ENCODE measurements at regions not wholly inside any gene's neighbourhood (a gene's known extent, or its start where the extent isn't known, plus 50 kb on each side); places are given as distances from the start of the nearest gene placed in this dataset.

DNA sequence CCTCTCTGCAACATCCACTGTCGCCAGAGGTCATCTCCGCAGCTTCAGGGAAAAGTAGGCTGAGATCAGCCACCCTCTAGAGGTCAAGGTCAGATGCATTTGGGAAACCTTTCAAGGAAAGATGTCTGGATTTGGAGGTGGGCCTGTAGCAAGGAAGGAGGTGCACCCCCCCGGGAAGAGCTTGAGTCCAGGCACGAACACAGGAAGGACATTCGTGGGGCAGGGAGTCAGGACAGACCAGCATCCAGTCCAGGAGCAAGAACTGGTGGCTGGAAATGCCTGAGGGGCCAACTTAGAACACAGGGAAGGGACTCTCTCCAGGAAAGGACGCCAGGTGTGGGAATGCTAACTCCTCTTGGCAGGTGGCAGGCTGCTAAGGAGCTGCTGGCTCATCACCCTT is 614.1 kb upstream of the MGMT start:
- DNase-seq (ENCODE audit: low spot score) = no peak
- TF ChIP-seq CTCF (IDR thresholded peaks at IDR 0.05; ENCODE audit: extremely low read depth, missing control alignments) = no peak

- no peak for DNase-seq (ENCODE audit: low spot score)
- TF ChIP-seq CTCF (IDR thresholded peaks at IDR 0.05; ENCODE audit: extremely low read depth, missing control alignments) = no peak
These were observed 613.5 kb upstream of the MGMT start for GRCh38 chr10:128853537-128853936.

DNA sequence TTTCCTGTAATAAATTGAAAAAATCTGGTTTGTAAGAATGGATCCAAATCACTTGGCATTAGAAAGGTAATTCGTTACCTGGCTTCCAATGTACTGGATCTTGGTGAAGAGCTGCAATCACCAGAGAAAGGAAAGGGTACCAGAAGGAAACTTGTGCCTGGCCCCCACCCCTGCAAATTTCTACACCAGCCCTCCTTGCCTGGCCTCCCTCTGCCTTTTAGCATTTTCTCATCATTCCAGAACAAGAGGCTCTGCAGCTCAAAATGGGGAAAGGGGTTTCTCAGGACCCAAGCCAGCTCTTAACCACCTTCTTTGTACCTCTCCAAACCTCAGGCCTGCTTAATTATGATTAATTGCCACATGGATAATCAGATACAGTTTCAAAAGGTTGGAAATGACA is 612.8 kb upstream of the MGMT start:
- DNase-seq (ENCODE audit: low spot score) = no peak
- TF ChIP-seq CTCF (IDR thresholded peaks at IDR 0.05; ENCODE audit: extremely low read depth, missing control alignments) = no peak

DNA sequence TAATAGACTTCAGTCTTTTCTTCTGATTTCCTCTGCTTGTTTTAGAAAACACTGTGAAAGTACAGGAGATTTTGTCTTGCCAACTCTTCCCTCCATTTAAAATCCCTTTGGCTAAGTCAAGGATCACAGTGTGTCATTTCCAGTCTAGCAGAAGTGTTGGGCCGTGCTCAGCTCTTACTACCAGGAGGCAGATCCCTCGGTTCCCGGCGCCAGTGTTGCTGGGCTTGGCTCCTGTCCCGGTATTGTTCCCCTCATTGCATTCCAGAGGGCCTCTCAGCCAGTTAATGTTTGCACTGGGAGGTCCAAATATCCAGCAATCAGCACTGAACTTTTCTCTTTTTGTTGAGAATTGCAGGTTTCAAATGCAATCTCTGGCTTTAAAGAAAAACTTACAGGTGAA is 612.1 kb upstream of the MGMT start:
- DNase-seq (ENCODE audit: low spot score) = no peak
- TF ChIP-seq CTCF (IDR thresholded peaks at IDR 0.05; ENCODE audit: extremely low read depth, missing control alignments) = no peak

- TF ChIP-seq CTCF (IDR thresholded peaks at IDR 0.05; ENCODE audit: extremely low read depth, missing control alignments) = no peak
- no peak for DNase-seq (ENCODE audit: low spot score)
These were observed 611.2 kb upstream of the MGMT start for GRCh38 chr10:128855618-128856428.

GRCh38 chr10:128859738-128860386 is 607.2 kb upstream of the MGMT start:
- peak; percentile 40 for DNase-seq (ENCODE audit: low spot score)

More at GRCh38 chr10:128859738-128860386, 607.2 kb upstream of the MGMT start:
- TF ChIP-seq CTCF (IDR thresholded peaks at IDR 0.05; ENCODE audit: extremely low read depth, missing control alignments) = peak; percentile 38
